Midbrain (tissue), 1 donor: ENCODE measurements at regions not wholly inside any gene's neighbourhood (a gene's known extent, or its start where the extent isn't known, plus 50 kb on each side); places are given as distances from the start of the nearest gene placed in this dataset.

Experiments used
- DNase-seq: peaks from one replicate; lab custom pipeline; 2025; lab: John Stamatoyannopoulos, UW

DNA sequence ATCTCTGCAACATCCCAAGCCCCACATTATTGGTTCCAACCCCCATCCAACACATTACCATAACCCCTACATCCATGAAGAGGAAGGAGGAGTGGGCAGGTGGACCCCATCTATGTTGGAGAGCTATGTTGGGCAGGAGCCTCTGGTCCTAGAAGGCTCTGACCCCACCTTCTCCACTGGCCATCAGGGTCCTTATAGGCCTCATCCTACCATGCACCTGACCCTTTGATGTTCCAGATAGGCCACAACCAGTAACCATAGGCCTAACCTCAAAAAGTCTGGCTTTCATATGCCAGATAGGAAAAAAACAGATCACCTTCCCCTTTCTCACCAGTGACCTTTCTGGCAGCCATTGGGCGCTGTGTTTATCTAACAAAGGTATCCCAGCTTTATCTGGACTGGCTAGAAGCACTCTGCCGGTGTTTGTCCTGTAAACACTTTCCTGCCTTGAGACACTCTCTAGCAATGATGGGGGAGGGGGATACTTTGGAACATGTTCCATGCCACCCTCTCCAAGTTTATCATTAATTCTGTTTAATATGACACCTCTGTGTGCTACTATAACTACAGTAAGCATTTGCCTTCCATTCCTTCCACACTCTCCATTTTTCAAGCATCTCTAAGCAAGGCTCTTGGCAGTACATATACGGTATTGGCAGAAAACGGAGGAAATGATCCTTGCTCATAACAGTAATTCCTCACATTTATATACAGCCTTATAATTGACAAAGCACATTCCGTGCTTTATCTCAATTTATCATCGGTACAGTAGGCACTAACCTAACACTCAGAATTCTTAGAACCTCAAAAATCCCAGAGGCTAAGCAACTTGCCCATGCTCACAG lies 377.1 kb downstream of the VPS13C start:
- DNase-seq = no peak

DNA sequence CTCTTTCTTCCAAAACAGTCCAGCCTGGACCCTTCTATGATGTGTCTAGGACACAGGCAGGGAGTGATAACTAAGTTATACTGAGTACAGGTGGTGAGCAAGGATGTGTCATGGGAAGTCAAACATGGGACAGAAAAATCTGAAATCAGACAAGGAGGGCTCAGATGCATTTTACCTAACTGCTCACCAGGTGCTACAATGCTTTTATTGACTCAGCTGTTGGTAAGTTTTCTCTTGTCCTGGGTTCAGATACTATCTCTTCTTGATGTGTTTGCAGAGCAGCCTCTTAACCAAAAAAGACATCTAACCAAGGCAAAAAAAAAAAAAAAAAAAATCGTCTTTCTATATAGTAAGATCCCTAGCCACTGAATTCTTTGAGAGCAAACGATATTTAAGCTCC lies 378.6 kb downstream of the VPS13C start:
- DNase-seq = no peak

DNA sequence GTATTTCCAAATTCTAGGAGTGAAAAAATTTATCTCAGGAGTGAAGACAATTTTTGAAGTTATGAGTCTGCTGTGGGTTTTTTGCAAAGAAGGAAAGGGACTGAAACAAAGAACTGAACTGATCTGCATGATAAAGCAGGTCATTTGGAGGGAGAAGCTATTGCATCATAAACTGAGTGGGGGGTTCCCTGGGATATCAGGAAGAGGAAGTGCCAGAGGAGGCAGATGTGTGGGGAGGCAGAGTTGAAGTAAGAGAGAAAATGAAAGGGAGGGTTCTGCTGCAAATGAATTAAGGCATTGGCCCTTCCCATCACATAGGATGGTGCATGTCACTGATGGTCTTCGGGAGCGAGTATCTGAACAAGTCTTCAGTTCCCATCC lies 379.2 kb downstream of the VPS13C start:
- no peak for DNase-seq

DNA sequence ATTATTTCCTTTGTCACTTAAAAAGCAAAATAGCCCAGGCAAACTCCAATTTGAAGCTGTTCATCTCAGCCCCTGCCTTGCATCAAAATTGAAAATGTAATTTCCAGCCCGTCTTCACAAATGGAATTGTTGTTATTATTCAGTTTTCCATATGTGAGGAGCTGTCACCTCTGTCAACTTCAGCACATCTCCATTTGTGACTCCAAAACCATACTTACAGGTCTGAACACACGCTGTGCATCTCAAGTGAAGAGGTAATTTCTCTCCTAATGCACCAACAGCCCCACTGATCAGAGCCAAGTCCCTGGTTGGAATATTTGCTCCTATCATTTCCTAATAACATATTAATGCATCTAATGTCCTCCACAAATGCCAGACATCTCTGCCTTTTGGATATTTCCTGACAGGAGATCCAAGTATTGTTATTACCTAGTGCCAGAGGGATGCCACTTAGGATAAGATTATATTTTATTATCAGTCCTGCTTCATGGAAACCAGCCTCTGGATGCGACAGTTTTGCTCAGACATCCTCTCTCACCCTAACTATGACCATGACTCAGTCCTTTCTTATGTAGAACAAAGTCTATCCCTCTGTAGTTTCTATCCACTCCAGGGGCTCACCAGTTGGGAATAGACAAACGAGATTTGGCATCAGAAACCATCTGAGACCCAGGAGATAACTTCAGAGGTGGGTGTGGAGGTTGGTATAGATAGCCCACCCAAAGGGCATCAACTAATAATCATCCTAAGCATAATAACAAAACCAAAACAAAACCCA lies 379.8 kb downstream of the VPS13C start:
- no peak for DNase-seq

DNA sequence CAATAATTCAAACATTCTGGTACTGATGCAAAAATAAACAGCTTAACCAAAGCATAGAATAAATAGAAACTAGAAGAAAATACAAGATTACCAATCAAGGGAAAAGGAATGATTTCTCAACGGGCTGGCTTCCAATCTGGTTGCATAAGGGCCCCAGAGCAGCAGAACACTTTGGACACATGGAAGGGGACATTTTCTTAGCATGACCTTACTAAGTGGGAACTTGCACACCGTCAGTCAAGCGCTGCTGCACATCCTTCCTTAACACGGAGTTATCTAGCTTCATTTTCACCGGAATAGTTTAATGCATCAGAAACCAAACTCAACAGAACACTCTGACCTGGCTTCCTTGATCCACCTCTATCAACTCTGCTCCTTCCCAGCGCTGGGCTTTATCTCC lies 388.5 kb downstream of the VPS13C start:
- no peak for DNase-seq

DNA sequence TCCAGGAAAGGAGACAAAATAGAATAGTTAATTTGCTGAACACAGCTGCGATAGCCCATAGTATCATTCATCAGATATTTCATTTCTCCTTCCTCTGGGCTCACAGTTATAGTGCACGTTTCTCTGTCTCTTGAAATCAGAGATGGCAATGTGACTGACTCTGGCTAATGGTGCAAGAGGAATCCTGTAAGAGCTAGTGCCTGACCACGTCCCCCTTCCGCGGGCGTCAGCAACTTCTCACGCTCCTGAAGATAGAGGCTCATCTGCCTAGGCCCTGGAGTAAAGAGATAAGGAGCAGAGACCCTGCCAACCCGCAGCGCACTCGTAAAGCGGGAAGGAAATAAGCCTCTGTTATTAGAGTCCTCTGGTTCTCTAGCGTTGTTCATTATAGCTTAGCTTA lies 391.8 kb downstream of the VPS13C start:
- DNase-seq = no peak

DNA sequence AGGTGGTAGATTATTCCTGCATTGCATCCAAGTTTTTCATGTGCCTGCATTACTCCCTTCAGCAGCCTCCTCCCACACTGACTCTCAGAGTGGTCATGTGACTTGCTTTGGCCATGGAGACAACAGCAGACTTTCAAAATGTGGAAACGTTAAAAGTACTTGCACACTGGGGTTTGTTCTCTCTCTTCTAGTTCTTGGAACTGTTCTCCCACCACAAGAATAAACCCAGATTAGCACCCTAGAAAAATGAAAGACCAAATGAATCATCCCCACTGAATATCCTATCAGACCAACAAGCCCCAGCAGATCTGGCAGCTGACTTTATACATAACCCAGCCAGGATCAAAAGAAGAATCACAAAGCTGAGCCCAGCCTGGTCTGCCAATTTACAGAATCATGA lies 398.5 kb downstream of the VPS13C start:
- DNase-seq = no peak

DNA sequence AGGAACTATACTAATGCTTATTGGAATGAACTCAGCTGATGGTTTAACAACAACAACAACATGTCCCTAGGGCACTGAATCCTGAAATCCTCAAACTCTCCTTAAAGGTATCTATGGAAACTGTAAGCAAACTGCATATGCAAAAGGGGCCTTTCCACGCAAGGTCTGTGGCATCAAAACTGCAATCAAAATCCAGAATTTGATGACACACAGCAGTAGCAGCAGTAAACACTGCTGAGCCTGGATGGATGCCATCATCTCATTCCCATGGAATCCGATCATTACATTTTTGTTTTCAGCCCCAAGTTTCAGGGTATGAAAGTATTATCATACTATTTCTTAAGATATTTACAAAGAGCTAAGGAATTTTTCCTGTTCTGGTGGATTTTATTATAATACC lies 399.7 kb downstream of the VPS13C start:
- DNase-seq = no peak

DNA sequence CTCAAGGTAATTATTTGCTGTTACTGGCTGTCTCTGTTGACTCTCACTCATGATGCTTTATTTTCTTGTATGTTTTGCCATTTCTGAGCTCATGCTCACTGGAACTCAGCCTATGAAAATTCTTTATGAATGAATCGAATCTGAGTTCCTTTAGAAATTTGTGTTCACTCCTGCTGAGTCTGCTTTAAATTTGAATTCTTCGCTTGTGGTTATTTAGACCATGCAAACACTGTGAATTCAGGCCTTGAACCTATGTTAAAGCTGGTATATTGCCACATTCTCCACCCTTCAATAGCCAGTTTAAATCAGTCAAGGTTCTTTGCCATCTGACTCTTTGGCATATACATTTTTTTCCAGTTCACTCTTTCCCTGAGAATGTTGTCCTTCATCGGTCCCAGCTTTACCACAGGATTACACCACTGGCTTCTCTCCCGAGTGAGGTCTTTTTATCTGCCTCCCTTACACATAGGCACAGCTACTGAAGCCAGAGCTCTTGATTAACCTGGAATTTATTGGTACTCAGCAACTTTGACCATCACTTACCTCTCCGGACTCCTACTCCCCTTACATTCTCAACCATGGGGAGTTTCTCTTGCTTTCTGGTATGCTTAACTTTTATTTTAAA lies 400.6 kb downstream of the VPS13C start:
- no peak for DNase-seq

DNA sequence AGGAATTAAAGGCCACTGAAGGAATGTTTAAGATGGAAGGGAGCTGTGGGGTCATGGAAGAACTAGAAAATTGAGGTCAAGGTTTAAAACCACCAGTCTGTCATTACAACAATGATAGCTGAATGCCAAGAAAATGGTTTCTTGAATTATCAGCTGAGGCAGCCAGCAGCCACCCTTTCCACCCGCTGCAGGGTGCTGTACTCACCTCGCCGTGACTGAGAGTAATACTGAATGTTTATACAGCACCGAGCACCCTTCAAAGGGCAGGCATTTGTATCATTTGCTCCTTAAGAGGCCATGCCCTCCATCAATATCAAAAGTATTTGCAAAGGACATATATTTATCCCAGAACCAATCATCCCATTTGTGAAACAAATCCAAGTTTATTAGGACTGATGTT lies 402.8 kb downstream of the VPS13C start:
- DNase-seq = no peak

DNA sequence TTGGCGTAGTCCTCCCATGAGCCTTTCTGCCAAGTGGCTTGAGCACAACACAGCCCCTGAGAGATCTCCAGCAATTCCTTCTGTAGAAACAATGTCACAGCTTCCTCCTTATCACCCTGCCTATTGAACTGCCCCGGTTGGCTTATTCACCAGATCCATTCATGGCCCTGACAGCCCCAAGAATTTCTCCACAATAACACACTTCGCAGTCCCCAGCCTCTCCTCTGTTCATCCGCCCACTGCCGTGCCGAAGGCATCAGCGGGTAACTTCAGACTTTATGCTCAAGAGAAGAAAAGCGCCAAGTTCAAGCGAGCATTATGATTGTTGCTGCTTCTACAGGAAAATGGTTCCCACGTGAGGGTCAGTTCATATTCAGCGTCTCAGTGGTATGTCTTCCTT lies 403.9 kb downstream of the VPS13C start:
- no peak for DNase-seq

DNA sequence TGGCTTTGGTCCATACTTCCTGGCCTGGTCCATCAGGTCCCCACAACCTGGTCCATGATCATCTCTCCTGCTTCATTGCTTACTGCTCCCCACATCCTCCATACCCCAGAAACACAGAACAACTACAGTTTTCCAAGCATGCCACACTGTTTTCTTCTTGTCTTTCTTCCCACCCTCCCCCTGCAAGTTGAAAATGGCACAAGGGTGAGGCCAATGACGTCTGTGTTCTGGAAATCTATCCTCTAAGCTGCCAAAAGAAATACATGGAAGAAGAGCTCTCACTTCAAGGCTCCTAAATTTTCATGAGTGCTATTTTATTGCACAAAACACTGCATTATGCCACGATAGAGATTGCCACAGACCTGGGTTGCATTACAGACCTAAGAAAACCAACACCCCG lies 404.4 kb downstream of the VPS13C start:
- no peak for DNase-seq

DNA sequence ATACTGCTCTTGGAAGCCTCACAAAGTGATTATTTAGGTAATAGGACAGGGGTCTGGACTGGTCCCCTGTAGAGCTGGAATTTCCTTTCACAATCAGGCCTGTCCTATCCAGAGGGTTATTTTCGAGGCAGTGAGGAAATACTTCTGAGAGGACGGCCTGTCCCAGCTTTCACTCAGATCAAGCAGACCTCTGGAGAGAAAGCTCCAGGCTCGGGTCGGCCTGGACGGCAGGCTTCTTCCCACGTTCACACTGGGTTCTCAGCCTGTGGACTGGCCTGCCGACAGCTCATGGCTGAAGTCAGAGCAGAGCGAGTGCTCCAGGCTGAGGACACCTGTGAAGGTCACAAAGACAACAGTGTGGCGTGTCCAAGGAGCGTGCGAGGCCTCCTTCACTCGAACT lies 405.3 kb downstream of the VPS13C start:
- no peak for DNase-seq

DNA sequence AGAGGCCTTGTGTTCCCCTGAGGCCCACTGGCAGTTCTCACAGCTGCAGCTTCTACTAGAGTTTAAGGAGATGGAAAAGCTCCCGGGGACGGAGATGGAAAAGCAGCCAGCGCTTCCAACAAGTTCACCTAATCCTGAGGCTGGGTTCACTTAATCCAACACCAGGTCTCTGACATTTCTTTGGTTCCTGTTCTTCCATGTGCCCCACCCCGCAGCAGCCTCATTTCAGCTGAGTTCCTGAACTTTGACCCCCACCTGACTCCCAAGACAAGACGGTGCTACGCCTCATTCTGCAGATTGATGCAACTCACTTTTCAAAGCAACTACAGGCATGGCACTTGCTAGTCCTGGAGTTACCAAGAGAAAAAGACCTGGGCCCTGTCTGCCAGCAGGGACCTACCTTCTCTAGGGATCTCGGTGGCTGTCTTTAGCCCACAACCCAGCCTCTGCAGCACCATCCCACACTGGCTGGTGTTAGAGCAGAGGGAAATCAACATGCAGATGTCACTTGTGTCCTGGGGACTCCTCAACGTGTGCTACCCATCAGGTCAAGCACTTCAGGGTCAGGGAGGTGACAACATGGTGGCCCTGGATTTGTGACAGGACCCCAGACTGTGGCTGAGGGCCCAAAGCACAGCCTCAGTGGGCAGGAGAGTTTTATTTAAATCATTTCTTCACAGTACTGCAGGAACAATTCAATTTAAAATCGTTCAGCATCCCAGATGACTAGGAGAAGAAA lies 406.1 kb downstream of the VPS13C start:
- no peak for DNase-seq

DNA sequence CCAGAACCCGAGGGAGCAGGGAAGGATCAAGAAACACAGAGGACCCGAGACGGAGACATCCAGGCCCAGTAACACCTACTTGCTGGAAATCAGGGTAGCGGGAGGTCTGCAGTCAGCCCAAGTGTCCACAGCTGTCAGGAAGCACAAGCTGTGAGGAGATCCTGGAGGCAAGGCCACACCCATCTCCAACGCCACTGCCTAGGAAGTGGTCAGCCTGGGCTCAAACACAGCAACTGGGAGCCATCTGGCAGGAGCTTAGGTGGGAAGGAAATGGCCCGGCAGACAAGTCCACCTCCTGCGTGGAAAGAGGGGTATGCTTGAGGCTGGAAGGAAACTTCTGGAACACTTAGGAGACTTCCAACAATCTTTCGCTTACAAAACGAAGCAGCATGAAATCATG lies 407.1 kb downstream of the VPS13C start:
- DNase-seq = no peak

DNA sequence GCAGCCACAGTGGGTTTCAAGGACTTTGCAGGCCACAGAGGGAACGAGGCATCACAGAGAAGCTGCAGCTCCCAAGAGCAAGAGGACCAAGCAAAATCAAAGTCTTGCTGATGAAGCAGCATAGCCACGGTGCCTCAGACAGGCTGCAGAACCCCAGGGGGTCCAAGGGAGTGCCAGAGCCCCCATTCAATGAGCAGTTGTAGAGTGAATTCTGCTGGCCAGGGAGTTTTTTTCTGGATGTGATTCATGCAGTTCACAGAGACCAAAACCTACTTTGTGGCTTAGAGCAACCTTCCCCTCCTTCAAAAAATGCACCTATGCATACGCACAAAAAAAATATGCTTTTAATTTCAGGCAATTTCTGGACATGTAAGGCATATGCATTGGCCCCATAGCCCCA lies 409.0 kb downstream of the VPS13C start:
- DNase-seq = no peak

DNA sequence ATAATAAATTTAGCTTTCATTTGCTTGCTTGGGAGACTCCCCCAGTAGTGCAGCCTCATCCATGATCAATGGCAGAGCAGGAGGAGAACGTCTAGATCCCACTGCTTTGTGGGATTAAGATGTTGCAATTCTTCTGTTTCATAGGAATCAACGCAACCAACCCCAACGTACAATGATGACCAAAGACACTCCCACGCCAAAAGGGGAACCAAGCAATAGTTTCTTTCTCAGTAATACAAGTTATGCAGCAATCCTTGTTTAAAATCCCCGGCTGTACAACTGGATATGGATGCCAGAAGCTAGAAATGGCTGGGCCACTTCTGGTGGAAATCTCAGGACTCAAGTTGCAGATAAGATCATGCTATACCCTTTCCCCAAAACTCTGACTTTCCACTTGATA lies 411.2 kb downstream of the VPS13C start:
- no peak for DNase-seq

DNA sequence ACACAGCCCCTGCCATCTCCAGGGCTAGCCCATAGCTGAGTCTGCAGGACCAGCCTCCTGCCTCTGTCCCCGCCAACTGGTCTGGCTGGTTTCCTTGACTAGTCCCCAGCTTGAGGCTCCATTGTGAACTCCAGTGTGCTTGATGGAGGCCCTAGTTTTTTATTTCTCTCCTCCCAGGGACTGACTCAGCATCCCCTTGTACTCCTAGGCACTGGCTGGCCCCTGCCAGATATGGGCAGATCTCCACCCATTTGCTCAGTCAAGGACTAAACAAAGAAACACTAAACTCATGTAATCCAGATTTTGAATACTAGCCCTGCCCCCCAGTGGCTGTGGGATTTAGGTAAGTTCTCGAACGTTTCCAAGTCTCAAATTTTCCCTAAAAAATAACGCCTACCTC lies 415.4 kb upstream of the RORA start:
- DNase-seq = no peak

DNA sequence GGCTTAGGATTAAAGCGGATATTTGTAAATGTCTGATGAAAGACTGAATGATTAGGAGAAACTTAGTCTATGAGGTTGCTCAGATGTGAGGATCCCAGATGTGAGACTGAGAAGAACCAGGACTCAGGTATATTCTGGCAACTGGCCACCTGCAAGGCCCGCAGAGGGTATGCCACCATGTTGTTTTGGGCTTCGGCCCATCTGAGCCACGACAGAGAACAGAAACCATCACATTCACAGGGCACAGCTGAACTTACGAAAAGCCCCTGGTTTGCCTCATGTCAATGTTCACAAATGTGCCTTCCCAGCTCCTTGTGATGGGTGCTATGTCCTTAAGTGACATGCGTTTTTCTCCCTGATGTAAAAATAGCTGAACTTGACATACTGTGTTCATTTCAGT lies 412.5 kb upstream of the RORA start:
- DNase-seq = no peak

DNA sequence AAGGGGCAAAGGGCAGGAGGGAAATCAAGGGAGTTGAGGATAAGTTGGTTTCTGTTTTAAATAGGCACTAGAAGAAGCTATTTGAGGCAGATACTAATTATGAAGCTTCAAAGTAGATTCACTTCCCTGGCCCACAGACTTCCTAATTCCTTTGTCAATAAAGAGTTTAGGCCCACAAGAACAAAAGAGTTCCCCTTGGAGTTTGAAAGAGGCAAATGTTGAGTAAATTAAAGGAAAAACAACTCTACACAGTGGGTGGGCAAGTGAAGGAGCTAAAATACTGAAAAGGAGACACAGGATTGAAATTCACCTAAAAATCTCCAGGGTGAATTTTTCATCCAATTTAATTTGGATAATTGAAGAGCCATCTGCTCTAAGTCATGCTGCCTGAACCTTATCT lies 411.7 kb upstream of the RORA start:
- DNase-seq = no peak

DNA sequence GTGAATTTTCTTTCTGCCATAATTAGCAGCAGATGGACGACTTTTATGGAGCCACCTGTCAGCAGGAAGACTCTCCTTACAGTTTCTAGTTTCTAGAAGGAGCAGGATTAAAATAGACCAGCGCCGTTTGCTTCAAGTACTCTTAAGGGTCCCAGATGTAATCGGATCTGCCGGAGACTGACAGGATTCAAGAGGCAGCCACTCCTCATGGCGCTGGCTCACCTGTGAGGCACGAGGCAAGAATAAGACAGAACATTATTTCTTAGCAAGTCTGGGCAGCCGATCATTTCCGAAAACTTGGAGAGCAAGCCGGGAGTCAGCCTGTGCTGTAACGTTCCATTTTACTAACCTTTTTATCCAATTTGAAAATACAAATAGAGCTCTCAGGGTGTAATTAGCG lies 410.4 kb upstream of the RORA start:
- no peak for DNase-seq

DNA sequence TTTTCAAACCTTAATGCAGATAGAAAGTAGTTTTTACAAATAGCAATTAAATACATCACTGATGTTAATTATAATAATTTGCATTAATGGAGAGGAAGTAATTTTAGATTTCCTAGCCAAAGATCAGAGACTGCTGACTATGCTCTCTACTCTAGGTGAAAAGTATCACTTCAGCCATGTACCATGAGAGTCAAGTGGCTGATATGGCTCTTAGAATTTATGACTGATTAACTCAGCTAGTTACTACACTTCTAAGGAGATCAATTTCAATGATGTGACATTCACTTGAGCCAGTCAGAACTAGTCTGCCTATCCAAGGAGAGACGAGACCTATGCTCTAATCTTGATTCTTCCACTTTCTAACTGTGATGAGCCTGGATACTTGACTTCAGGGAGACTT lies 405.7 kb upstream of the RORA start:
- DNase-seq = no peak
